ES-I3 (cell line): ENCODE measurements at regions not wholly inside any gene's neighbourhood (a gene's known extent, or its start where the extent isn't known, plus 50 kb on each side); places are given as distances from the start of the nearest gene placed in this dataset.
"Not testable (repeated sequence)": the region's sequence is repeated elsewhere in the genome, so short reads cannot be mapped to it uniquely, and the experiment has no call there.

Source experiments
- H3K36me3 ChIP-seq: 2 replicates; pipeline ENCODE4 v1.6.1; 2013; ENCODE audit warnings: mild to moderate bottlenecking, low read length, control low read depth, moderate library complexity; ENCODE audit not compliant: insufficient read depth
- H3K4me1 ChIP-seq: 2 replicates; pipeline ENCODE4 v1.6.1; 2013; ENCODE audit warnings: mild to moderate bottlenecking, control low read depth, low read length; ENCODE audit not compliant: insufficient read depth
- H3K9ac ChIP-seq: 2 replicates; pipeline ENCODE4 v1.6.1; 2013; ENCODE audit warnings: low read depth, mild to moderate bottlenecking, low read length, moderate library complexity
- H3K9me3 ChIP-seq: 2 replicates; pipeline ENCODE4 v1.6.1; 2013; ENCODE audit warnings: mild to moderate bottlenecking, low read length, moderate library complexity; ENCODE audit not compliant: control insufficient read depth, insufficient read depth

DNA sequence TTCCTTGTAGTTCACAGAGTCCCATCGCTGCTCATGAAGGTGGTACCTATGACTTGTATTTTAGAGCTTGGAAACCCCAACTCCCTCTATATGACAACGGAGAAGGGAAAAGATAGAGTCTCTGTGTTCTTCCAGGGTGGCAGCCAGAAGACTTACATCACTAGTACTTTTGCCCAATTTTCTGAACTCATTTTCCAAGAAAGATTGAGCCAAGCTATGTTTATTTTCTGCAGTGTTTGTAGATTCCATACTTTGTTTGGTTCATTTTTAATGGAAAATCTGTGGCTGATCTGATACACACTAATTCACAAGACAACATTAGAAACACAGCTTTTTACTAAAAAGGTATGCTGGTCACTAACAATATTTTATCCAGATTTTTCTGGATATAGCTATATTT lies 60.2 kb upstream of the ATP5MC3 start:
- peaks cover 2% of the 10 kb centered on the region; the same call in 1 of the 2 replicates for H3K9me3 ChIP-seq

DNA sequence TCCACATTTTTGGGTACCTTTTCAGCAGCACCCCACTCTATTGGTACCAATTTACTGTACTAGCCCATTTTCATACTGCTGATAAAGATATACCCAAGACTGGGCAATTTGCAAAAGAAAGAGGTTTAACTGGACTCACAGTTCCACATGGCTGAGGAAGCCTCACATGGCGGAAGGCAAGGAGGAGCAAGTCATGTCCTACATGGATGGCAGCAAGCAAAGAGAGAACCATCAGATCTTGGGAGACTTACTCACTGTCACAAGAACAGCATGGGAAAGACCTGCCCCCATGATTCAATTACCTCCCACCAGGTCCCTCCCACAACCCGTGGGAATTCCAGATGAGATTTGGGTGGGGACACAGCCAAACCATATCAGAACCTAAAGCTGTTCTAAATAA lies 58.5 kb upstream of the ATP5MC3 start:
- not testable (repeated sequence) for H3K9me3 ChIP-seq, H3K36me3 ChIP-seq, H3K9ac ChIP-seq, H3K4me1 ChIP-seq

More for the DNA sequence above, 60.2 kb upstream of the ATP5MC3 start:
- Histone ChIP-seq H3K4me1 (no peaks in the 10 kb centered on the region), H3K9ac (no peak overlapping the region), H3K36me3 (no peaks in the 10 kb centered on the region)

DNA sequence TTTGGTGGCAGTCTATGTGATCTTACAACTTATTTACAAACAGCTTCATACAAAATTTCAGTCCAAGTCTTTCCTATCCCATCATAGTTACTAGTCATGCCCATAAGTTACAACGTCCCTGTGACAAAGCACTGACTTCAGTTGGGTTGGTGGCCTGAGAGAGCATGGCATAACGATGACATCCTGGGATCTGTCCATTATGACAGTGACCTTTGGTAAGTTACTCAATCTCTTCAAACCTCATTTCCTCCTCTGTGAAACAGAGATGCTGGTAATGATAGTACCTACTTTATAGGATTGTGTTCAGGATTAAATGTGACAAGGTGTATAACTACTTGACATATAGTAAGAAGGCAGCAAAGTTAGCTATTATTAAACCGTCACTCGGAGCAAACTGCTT lies 55.4 kb upstream of the ATP5MC3 start:
- H3K9ac ChIP-seq = no peak overlapping the region
- no peaks in the 10 kb centered on the region for H3K4me1 ChIP-seq
- no peaks in the 10 kb centered on the region for H3K36me3 ChIP-seq

DNA sequence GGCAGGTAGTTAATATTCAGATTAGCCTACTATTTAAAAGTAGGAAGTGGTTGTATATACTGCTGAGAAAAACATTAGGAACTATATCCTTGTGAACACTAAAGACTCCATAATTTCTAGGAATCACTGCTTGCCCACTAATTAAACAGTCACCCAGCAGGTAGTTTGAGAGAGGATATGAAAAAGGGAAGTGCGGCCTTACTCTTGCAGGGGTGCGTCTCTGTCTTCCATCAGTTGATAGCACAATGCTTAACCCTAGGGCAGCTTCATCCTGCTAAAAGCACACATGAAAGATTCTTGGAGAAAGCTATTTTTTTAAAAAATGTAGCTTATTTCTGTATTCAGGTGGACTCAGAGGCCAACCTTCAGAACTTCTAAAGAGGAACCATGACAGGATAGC lies 53.1 kb upstream of the ATP5MC3 start:
- Histone ChIP-seq H3K4me1 (no peaks in the 10 kb centered on the region), H3K36me3 (no peaks in the 10 kb centered on the region), H3K9me3 (peaks cover 2% of the 10 kb centered on the region; the same call in 1 of the 2 replicates), H3K9ac (no peak overlapping the region)

More for the DNA sequence above, 55.4 kb upstream of the ATP5MC3 start:
- peaks cover 2% of the 10 kb centered on the region; the same call in 1 of the 2 replicates for H3K9me3 ChIP-seq

DNA sequence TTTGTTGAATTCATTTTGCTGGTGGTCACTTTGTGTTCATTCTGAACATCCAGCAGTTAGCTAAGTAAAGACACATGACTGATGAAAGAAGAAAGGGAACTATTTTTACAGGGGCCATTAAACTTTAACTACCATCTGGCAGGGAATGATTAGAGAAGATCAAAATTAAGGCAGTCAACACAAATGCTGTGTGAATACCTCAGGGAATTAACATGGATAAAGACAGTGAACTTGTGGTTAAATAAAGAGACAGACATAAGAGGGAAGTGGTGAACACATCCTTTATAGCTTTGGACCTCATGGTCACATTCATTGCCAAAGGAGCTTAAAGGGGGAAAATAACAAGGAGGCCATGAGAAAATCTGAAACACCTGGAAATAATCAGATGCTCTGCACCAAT lies 52.6 kb upstream of the ATP5MC3 start:
- no peaks in the 10 kb centered on the region for H3K4me1 ChIP-seq
- H3K9me3 ChIP-seq = peaks cover 2% of the 10 kb centered on the region; the same call in 1 of the 2 replicates
- H3K9ac ChIP-seq = no peak overlapping the region
- H3K36me3 ChIP-seq = no peaks in the 10 kb centered on the region

DNA sequence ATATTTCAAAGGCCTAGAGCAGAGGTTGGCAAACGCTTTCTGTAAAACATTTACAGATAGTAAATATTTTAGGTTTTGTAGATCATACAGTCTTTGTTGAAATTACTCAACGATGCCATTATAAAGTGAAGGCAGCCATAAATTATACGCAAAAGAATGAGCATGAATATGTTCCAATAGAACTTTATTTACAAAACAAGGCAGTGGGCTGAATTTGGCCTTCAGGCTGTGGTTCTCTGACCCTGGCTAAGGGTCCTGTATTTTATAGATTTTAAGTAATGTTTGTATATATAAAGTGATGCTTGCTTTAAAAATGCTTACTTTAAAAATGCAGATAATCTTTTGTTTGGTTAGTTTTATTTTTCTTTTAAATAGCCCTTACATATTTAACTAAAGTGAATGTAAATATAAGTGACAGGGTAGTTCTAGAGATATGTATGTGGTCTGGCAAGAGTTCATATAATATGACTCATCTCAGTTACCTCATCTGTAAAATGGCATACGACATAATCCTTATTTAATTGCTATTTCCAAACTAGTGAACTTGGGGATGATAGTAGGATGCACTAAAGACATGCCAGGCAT lies 51.7 kb upstream of the ATP5MC3 start:
- no peak overlapping the region for H3K9ac ChIP-seq
- H3K9me3 ChIP-seq = 0 out of 2 replicates have a peak, but pooled peaks cover 2% of the 10 kb centered on the region
- H3K36me3 ChIP-seq = no peaks in the 10 kb centered on the region
- no peaks in the 10 kb centered on the region for H3K4me1 ChIP-seq
